ENCODE measurements at regions not wholly inside any gene's neighbourhood (a gene's known extent, or its start where the extent isn't known, plus 50 kb on each side); places are given as distances from the start of the nearest gene placed in this dataset.
"Not testable (repeated sequence)": the region's sequence is repeated elsewhere in the genome, so short reads cannot be mapped to it uniquely, and the experiment has no call there.

GRCh38 chrX:1102786-1103185 lies 109.7 kb downstream of the CRLF2 start:
- DNase-seq: no peak

GRCh38 chrX:1102221-1102620 lies 110.2 kb downstream of the CRLF2 start:
- DNase-seq: not testable (repeated sequence)

- no peak for DNase-seq
Measured at GRCh38 chrX:1099146-1099770, 113.2 kb downstream of the CRLF2 start.

GRCh38 chrX:1097328-1097727 lies 115.1 kb downstream of the CRLF2 start:
- no peak for DNase-seq

- DNase-seq: no peak
Measured at GRCh38 chrX:1094566-1095333, 117.7 kb downstream of the CRLF2 start.

- DNase-seq: no peak
Measured at GRCh38 chrX:1093586-1094421, 118.6 kb downstream of the CRLF2 start.

- no peak for DNase-seq
Measured at GRCh38 chrX:1093121-1093520, 119.3 kb downstream of the CRLF2 start.

GRCh38 chrX:1086444-1087409 lies 125.7 kb downstream of the CRLF2 start:
- DNase-seq: no peak

GRCh38 chrX:1085871-1086270 lies 126.6 kb downstream of the CRLF2 start:
- not testable (repeated sequence) for DNase-seq

- no peak for DNase-seq
Measured at GRCh38 chrX:1084689-1085088, 127.8 kb downstream of the CRLF2 start.

GRCh38 chrX:1076871-1077651 lies 135.4 kb downstream of the CRLF2 start:
- no peak for DNase-seq

GRCh38 chrX:1075741-1076140 lies 136.7 kb downstream of the CRLF2 start:
- no peak for DNase-seq

GRCh38 chrX:1075156-1075555 lies 137.3 kb downstream of the CRLF2 start:
- no peak for DNase-seq

- DNase-seq: no peak
Measured at GRCh38 chrX:1074755-1075154, 137.7 kb downstream of the CRLF2 start.

- no peak for DNase-seq
Measured at GRCh38 chrX:1074172-1074571, 138.3 kb downstream of the CRLF2 start.

GRCh38 chrX:1072637-1073377 lies 139.6 kb downstream of the CRLF2 start:
- DNase-seq: no peak

GRCh38 chrX:1071351-1071750 lies 141.1 kb downstream of the CRLF2 start:
- DNase-seq: no peak

GRCh38 chrX:1062351-1062750 lies 150.1 kb downstream of the CRLF2 start:
- no peak for DNase-seq

GRCh38 chrX:1060562-1060960 lies 151.9 kb downstream of the CRLF2 start:
- no peak for DNase-seq

- no peak for DNase-seq
Measured at GRCh38 chrX:1059576-1060561, 152.6 kb downstream of the CRLF2 start.

All from NCI-H1105 (cell line).